Body of pancreas (tissue), 4 donors: ENCODE measurements at regions not wholly inside any gene's neighbourhood (a gene's known extent, or its start where the extent isn't known, plus 50 kb on each side); places are given as distances from the start of the nearest gene placed in this dataset.

Experiments used
- ATAC-seq: fragments of 150-250 bp; one replicate; pipeline ENCODE4 v1.9.1; 2016
- DNase-seq, 4 donors: peaks; one replicate each; pipeline ENCODE4 v3.0.0-alpha.2; 2019
- H3K27ac ChIP-seq, 4 donors: fragments of 200-600 bp; sonication (generic); 1 replicate in 3 of 4; 2 replicates in 1 of 4; pipeline versions ENCODE4 v1.5.1 to v1.6.1; 2016 to 2019; ENCODE audit warnings: mild to moderate bottlenecking in 1 of 4, mixed read lengths in 1 of 4, moderate library complexity in 1 of 4
- H3K27me3 ChIP-seq, 2 donors: fragments of 200-600 bp; sonication (generic); one replicate each; pipeline ENCODE4 v1.6.0; 2016; ENCODE audit warnings: mild to moderate bottlenecking in 1 of 2
- H3K36me3 ChIP-seq, 2 donors: fragments of 200-600 bp; sonication (generic); replicated peaks in 1 of 2; 2 replicates each; pipeline ENCODE4 v1.5.1; 2016; ENCODE audit warnings: low read depth in 2 of 2; ENCODE audit not compliant: insufficient read depth in 1 of 2
- H3K4me1 ChIP-seq: fragments of 200-600 bp; sonication (generic); one replicate; pipeline ENCODE4 v1.6.0; 2016
- H3K4me3 ChIP-seq, 2 donors: fragments of 200-600 bp; sonication (generic); 1 replicate in 1 of 2; 2 replicates in 1 of 2; pipeline ENCODE4 v1.5.1; 2016 to 2019
- H3K9me3 ChIP-seq, 3 donors: fragments of 200-600 bp; sonication (generic); 1 replicate in 2 of 3; 2 replicates in 1 of 3; pipeline ENCODE4 v1.5.1; 2016
- CTCF ChIP-seq, 7 experiments: fragments of 450-650 bp in 4 of 7; fragments of 200-600 bp in 3 of 7; sonication (generic) in 3 of 7; IDR thresholded peaks; one replicate each; pipeline ENCODE4 v1.5.1; 2016 to 2019; ENCODE audit warnings: antibody characterized with exemption in 7 of 7
- POLR2A ChIP-seq, 3 donors: fragments of 450-650 bp; IDR thresholded peaks; one replicate each; pipeline ENCODE4 v1.6.1; 2016; ENCODE audit warnings: antibody characterized with exemption in 3 of 3, mild to moderate bottlenecking in 2 of 3
- WGBS, 2 donors: methylation state at CpG; one replicate each; pipeline ENCODE4 v1.1.5; 2017; 5-methylcytosine and 5-hydroxymethylcytosine counted together
- intact Hi-C: fragments of 100-400 bp; cut with DNase I; formaldehyde crosslinking; loops from one replicate; pipeline ENCODE4 v1.15.1; 2023

DNA sequence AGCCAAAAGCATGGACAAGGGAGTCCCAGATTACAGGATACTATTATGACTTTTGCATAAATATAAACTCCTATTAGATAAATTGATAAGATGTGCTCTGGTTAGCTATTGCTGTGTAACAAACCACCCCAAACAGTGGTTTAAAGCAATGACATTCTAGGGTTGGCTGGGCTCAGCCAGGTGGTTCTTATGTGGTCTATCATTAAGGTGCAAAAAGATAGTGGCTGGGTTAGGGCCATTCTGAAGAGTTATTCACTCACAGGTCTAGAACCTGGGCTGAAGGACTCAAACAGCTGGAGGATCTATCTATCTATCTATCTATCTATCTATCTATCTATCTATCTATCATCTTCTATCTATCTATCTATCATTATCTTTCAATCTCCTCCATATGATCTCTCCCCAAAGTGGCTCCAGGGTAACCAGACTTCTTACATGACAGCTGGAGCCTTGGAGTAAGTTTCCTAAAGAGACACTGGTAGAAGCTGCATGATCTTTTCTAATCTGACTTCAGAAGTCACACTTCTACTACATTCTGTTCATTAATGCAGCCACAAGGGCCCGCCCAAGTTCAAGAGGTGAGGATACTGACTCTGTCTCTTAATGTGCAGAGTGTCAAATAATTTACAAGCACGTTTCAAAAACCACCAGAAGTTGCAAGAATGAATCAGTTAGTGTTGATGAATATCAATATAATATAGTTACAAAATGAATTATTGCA is 74.9 kb upstream of the XCR1 start:
- TF ChIP-seq CTCF (IDR thresholded peaks at IDR 0.05) (no peak), POLR2A (IDR thresholded peaks at IDR 0.05) (no peak)
- intact Hi-C loops, result no loop called here
- WGBS, 2 donors, result 42 to 61% methylated on average over 2 of the region's 2 CpGs

GRCh38 chr3:46100812-46101211 is 73.5 kb upstream of the XCR1 start:
- ATAC-seq (no peak), DNase-seq (peak in 1 of 4 donors; percentile 64)
- H3K27ac ChIP-seq, result peak overlapping the region in 1 of 4 donors; percentile 52
- H3K36me3 ChIP-seq, result no peaks in the 10 kb centered on the region
- TF ChIP-seq CTCF (IDR thresholded peaks at IDR 0.05) (no peak), POLR2A (IDR thresholded peaks at IDR 0.05) (no peak)
- H3K27me3 ChIP-seq, result no peaks in the 10 kb centered on the region
- H3K4me3 ChIP-seq, result no peak overlapping the region
- H3K4me1 ChIP-seq, result no peaks in the 10 kb centered on the region
- no peaks in the 10 kb centered on the region for H3K9me3 ChIP-seq
- intact Hi-C loops, result no loop called here
- 77 to 79% methylated on average over 2 of the region's 2 CpGs for WGBS, 2 donors

More for the DNA sequence above, 74.9 kb upstream of the XCR1 start:
- Histone ChIP-seq H3K4me1 (no peaks in the 10 kb centered on the region), H3K27ac (no peak overlapping the region), H3K9me3 (no peaks in the 10 kb centered on the region), H3K27me3 (no peaks in the 10 kb centered on the region), H3K36me3 (no peaks in the 10 kb centered on the region), H3K4me3 (no peak overlapping the region)
- DNase-seq (no peak), ATAC-seq (no peak)

DNA sequence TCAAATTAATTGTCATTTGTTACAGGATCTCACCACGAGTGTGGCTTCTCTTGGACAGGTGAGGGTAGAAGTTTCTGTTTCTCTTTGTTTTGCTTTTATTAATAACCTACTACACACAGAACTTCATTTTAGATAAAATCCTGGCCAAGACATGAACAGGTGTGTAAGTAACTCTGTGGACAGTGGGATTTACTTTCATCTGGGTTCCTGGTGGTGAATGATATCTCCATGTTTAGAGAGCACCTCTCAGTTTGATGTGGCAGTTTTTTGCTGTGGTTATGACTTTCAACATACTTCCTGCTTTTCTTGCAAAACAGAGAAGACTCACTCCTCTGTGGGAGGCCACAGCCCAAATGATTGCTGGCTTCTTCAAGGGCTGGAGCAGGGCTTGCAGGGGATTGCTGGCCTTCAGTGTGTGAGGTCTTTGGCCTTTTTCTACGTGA is 71.1 kb upstream of the XCR1 start:
- Histone ChIP-seq H3K4me1 (no peaks in the 10 kb centered on the region), H3K36me3 (no peaks in the 10 kb centered on the region), H3K27ac (peak overlapping the region in 2 of 4 donors; percentile 24 to 60), H3K9me3 (no peaks in the 10 kb centered on the region), H3K4me3 (no peak overlapping the region), H3K27me3 (no peaks in the 10 kb centered on the region)
- TF ChIP-seq CTCF (IDR thresholded peaks at IDR 0.05) (no peak), POLR2A (IDR thresholded peaks at IDR 0.05) (no peak)
- 44 to 47% methylated on average over 2 of the region's 2 CpGs for WGBS, 2 donors
- intact Hi-C loops, result no loop called here
- peak in 3 of 4 donors; percentile 22 to 64 (median 24) for DNase-seq
- peak; percentile 21 for ATAC-seq

GRCh38 chr3:46097691-46098241 is 70.5 kb upstream of the XCR1 start:
- Histone ChIP-seq H3K27ac (peak overlapping the region in 2 of 4 donors; percentile 24 to 60), H3K36me3 (no peaks in the 10 kb centered on the region), H3K4me1 (no peaks in the 10 kb centered on the region), H3K4me3 (no peak overlapping the region), H3K9me3 (no peaks in the 10 kb centered on the region), H3K27me3 (no peaks in the 10 kb centered on the region)
- DNase-seq, result peak in 1 of 4 donors; percentile 36
- 58 to 76% methylated on average over 6 of the region's 6 CpGs for WGBS, 2 donors
- intact Hi-C loops, result no loop called here
- TF ChIP-seq POLR2A (IDR thresholded peaks at IDR 0.05) (no peak), CTCF (IDR thresholded peaks at IDR 0.05) (no peak)
- peak; percentile 77 for ATAC-seq
